NCI-H345 (cell line): ENCODE measurements at regions not wholly inside any gene's neighbourhood (a gene's known extent, or its start where the extent isn't known, plus 50 kb on each side); places are given as distances from the start of the nearest gene placed in this dataset.

Experiments used
- DNase-seq: peaks from one replicate; lab custom pipeline; 2025; lab: John Stamatoyannopoulos, UW

DNA sequence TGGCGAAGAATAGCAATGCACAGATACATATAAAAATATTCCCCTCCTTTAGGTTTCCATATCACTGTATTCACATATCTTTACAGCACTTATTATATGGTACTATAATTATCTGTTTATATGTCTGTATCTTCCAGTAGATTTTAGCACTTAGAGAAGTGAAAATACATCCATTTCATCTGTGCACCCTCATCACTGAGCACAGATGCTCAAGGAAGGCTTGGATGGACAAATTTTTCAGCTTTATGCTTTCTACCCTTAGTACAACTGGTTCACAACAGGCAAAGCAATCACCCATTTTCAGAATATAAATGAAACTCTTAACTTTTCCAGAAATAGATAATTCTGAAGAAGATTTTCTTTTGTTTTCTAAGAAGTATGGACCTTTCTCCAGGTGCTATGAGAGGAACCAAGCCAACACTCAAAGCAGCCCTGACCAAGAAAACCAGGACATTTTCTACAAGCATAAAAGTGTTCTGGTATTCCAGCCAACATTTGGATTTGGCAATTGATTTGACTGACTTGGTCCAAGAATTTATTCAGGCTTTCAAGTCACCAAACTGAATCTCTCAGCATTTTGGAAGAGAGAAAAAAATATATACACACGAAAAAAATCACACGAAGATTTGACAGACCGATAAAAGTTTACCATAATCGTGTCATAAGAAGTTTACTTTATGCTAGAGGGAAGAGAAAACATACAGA is 170.2 kb upstream of the CD180 start:
- no peak for DNase-seq

GRCh38 chr5:67366276-67366675 is 169.7 kb upstream of the CD180 start:
- DNase-seq = no peak

DNA sequence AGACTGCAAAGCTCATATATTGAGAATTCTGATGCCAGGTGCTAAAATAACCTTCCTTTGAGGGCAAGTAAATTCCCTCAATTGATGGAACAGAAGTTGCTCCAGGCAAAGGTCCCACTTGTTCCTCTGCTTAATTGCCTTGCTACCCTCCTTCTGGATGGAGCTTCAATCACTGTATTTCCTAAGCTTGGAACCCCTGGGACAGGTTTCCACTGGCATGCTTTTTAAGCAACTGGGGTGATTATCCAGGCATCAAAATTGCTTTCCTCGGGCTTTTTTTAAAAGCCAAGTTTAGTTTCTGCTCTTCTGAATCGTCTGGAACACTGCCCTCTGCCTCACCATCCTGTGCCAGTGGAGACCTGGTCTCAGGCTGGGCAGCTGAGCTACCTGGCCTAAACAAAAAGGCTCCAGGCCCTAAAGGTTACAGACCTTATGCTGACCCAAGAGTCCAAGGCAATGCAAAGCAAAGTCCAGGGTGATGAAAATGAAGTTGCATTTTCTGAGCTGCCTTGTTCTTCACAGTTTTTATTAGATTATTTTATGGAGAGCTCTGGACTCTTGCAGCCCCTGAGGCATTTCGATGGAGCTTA is 167.9 kb upstream of the CD180 start:
- no peak for DNase-seq

- no peak for DNase-seq
These were observed 167.4 kb upstream of the CD180 start for GRCh38 chr5:67363963-67364362.

DNA sequence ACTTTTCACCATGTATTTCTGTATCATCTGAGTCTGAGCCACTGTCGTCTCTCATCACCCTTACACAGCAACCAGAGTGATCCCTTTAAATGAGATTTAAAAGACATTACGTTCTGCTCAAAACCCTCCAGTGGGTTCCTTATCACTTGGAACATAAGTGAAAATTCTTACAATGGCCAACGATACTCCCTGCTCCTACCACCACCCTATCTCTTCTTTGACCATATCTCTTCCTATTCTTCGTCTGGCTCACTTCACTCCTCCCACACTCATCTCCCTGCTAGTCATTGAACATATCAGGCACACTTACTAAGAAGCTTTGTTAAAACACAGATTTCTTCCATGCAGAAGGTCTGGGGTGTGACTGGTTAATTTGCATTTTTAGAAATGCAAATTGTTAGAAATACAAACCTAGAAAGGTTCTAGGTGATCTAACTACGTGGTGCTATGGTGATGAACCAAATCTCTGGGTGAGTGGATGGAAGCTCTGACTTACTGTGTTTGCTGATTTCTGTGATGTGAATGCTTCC is 166.6 kb upstream of the CD180 start:
- no peak for DNase-seq

GRCh38 chr5:67361932-67362729 is 165.5 kb upstream of the CD180 start:
- DNase-seq = no peak

DNA sequence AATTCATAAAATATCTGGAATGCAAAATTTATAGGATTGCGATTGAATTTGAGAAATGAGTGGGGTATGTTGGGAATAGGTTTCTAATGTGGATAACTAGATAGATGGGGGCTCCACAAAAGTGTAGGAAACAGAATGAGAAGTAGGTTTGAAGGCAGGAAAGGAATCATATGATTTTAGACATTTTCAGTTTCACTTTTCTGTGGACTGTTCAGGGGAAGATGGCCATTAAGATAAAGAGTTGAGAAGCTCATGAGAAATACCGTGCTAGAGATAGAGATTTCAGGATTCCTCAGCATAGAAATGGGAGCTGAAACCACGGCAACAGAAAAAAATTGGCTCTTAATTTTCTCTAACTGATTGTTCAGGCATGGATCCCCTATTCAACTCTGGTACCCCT is 163.4 kb upstream of the CD180 start:
- DNase-seq = no peak

DNA sequence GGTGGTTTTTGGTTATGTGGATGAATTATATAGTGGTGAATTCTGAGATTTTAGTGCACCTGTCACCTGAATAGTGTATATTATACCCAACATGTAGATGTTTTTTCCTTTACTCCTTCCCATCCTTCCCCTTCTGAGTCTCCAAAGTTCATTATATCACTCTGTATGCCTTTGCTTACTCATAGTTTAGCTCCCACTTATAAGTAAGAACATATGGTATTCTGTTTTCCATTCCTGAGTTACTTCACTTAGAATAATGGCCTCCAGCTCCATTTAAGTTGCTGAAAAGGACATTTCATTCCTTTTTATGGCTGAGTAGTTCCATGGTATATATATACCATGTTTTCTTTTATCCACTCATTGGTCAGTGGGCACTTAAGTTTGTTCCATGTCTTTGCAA is 161.6 kb upstream of the CD180 start:
- DNase-seq = no peak

GRCh38 chr5:67355120-67355713 is 158.6 kb upstream of the CD180 start:
- DNase-seq = no peak

DNA sequence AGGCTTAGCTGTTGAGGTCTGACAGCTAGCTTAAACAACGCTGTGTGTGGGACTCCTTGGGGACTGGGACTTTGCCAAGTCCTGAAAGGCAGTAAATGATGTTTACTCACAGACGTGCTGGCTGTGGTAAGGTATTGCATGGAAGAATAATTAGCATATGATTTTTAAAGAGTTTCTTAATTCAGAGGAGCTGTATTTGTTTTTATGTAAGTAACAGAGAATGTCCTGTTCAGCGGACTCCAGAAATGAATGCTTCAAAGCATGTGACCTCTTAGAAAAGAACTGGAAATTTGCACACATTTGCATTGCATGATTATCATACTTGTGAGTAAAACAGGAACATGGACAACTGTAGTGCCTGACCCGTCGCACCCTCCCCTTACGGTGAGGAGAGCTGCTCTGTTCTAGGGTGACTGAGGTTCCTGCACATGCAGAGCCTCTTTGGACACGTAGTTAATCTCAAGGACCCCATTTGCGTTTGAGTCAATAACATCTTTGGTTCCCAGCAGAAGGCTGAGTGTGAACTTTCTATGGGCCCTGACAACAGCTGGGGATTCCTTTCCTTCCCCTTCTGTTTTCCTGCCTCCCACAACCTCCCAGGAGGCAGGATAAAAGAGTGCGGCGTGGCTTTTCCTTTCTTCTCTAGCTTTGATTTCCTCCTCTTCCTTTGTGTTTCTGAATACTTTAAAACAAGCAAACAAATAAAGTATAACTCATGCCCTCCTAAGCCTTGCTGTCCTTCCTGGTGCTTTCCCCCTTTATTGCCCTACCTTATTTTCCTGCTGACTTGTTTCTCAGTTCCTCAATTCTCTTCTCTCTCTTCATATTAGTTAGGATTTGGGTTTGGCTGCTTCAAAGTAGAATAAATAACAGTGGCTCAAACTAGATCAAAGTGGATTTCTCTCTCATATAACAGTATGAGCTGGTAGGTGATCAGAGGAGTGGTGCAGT is 157.2 kb upstream of the CD180 start:
- DNase-seq = peak; percentile 66

GRCh38 chr5:67350618-67351201 is 154.1 kb upstream of the CD180 start:
- DNase-seq = no peak

GRCh38 chr5:67350185-67350584 is 153.6 kb upstream of the CD180 start:
- no peak for DNase-seq

- DNase-seq = no peak
These were observed 151.2 kb upstream of the CD180 start for GRCh38 chr5:67347821-67348220.

DNA sequence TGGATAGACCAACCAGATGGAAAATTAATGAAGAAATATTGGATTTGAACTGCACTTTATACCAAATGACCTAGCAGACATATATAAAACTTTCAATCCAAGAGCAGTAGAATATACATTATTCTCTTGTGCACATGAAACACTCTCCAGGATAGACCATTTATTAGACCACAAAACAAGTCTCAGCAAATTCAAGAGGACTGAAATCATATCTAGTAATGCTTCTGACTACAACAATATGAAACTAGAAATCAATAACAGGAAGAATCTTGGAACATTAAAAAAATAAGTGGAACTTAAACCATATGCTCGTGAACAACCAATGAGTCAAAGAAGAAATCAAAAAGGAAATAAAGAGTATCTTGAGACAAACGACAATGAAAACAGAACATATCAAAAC is 150.0 kb upstream of the CD180 start:
- DNase-seq = no peak

GRCh38 chr5:67344870-67345269 is 148.3 kb upstream of the CD180 start:
- no peak for DNase-seq

GRCh38 chr5:67343835-67344234 is 147.2 kb upstream of the CD180 start:
- no peak for DNase-seq

GRCh38 chr5:67341478-67341877 is 144.9 kb upstream of the CD180 start:
- no peak for DNase-seq

- DNase-seq = no peak
These were observed 142.7 kb upstream of the CD180 start for GRCh38 chr5:67339219-67339767.

GRCh38 chr5:67338421-67338820 is 141.8 kb upstream of the CD180 start:
- DNase-seq = no peak

- DNase-seq = no peak
These were observed 141.2 kb upstream of the CD180 start for GRCh38 chr5:67337751-67338150.

GRCh38 chr5:67335426-67335825 is 138.8 kb upstream of the CD180 start:
- no peak for DNase-seq
